ENCODE measurements at regions not wholly inside any gene's neighbourhood (a gene's known extent, or its start where the extent isn't known, plus 50 kb on each side); places are given as distances from the start of the nearest gene placed in this dataset.

DNA sequence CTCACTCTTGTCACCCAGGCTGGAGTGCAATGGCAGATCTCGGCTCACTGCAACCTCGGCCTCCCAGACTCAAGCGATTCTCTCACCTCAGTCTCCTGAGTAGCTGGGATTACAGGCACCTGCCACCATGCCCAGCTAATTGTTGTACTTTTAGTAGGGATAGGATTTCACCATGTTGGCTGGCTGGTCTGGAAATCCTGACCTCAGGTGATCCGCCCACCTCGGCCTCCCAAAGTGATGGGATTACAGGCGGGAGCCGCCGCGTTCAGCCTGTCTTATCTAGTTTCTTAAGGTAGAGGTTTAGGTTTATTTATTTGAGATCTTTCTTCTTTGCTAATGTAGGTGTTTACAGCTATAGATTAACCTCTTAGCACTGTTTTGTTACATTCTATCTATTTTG lies 708.8 kb downstream of the ZNF385D start:
- TF ChIP-seq CTCF (conservative IDR thresholded peaks at IDR 0.05): no peak
- Histone ChIP-seq H3K9ac (ENCODE audit: extremely low read depth, low read length, poor library complexity, severe bottlenecking) (no peak overlapping the region), H3K36me3 (ENCODE audit: control insufficient read depth, insufficient read depth, low read length) (peaks cover 12% of the 10 kb centered on the region), H3K27me3 (ENCODE audit: control insufficient read depth, insufficient read depth, low read length, poor library complexity, severe bottlenecking) (no peaks in the 10 kb centered on the region), H3K9me3 (ENCODE audit: control insufficient read depth, low read length) (no peaks in the 10 kb centered on the region), H3K27ac (ENCODE audit: low read depth, low read length) (no peak overlapping the region), H3K4me3 (ENCODE audit: low read length) (no peak overlapping the region), H3K4me1 (ENCODE audit: control insufficient read depth, insufficient read depth, low read length) (no peaks in the 10 kb centered on the region)
- no peak overlapping the region for H3K4me3 Mint-ChIP-seq
- WGBS, 2 experiments (ENCODE audit: insufficient coverage in 1 of 2, insufficient read length in 1 of 2): 92 to 94% methylated on average over 4 to 8 of the region's 9 CpGs
- no peak overlapping the region for H3K27ac Mint-ChIP-seq
- peaks cover 39% of the 10 kb centered on the region for H3K36me3 Mint-ChIP-seq (ENCODE audit: low read depth)
- no peak for DNase-seq
- H3K9me3 Mint-ChIP-seq: peaks cover 2% of the 10 kb centered on the region
- H3K4me1 Mint-ChIP-seq: peaks cover 18% of the 10 kb centered on the region
- no peaks in the 10 kb centered on the region for H3K27me3 Mint-ChIP-seq (ENCODE audit: insufficient read depth)

DNA sequence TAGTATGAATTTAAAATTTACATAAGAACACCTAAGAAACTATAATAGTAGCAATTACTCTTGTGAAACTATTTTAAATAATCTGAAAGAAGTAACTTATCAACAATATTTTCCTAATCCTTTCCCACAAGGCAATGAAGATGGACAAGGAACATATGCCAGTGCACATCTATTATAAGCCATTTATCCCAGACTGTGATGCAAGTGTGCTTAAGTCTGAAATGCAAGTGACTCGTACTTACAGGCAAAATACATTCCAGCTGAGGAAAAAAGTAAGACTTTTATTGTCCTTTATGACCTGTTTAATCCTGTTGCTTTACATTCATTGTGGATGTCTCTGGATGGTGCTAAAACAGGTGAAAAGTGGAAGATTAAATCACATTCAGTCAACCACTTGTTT lies 709.4 kb downstream of the ZNF385D start:
- WGBS, 2 experiments (ENCODE audit: insufficient coverage in 1 of 2, insufficient read length in 1 of 2): 55% methylated on average over 1 of the region's 1 CpG; no CpG with 5 or more reads in 1 of the 2 experiments
- Histone ChIP-seq H3K4me1 (ENCODE audit: control insufficient read depth, insufficient read depth, low read length) (no peaks in the 10 kb centered on the region), H3K27ac (ENCODE audit: low read depth, low read length) (no peak overlapping the region), H3K27me3 (ENCODE audit: control insufficient read depth, insufficient read depth, low read length, poor library complexity, severe bottlenecking) (no peaks in the 10 kb centered on the region), H3K9me3 (ENCODE audit: control insufficient read depth, low read length) (no peaks in the 10 kb centered on the region), H3K9ac (ENCODE audit: extremely low read depth, low read length, poor library complexity, severe bottlenecking) (no peak overlapping the region), H3K4me3 (ENCODE audit: low read length) (no peak overlapping the region), H3K36me3 (ENCODE audit: control insufficient read depth, insufficient read depth, low read length) (peaks cover 12% of the 10 kb centered on the region)
- Mint-ChIP-seq H3K4me1 (peaks cover 18% of the 10 kb centered on the region), H3K36me3 (ENCODE audit: low read depth) (peaks cover 35% of the 10 kb centered on the region), H3K27me3 (ENCODE audit: insufficient read depth) (no peaks in the 10 kb centered on the region), H3K4me3 (no peak overlapping the region), H3K27ac (no peak overlapping the region), H3K9me3 (peaks cover 2% of the 10 kb centered on the region)
- no peak for DNase-seq
- no peak for TF ChIP-seq CTCF (conservative IDR thresholded peaks at IDR 0.05)

- H3K4me3 Mint-ChIP-seq: no peak overlapping the region
Observed at GRCh38 chr3:21036888-21037287, 714.1 kb downstream of the ZNF385D start.

More at GRCh38 chr3:21036888-21037287, 714.1 kb downstream of the ZNF385D start:
- no peak for DNase-seq
- Histone ChIP-seq H3K9me3 (ENCODE audit: control insufficient read depth, low read length) (peaks cover 12% of the 10 kb centered on the region), H3K27me3 (ENCODE audit: control insufficient read depth, insufficient read depth, low read length, poor library complexity, severe bottlenecking) (no peaks in the 10 kb centered on the region), H3K27ac (ENCODE audit: low read depth, low read length) (no peak overlapping the region), H3K4me3 (ENCODE audit: low read length) (no peak overlapping the region), H3K4me1 (ENCODE audit: control insufficient read depth, insufficient read depth, low read length) (no peaks in the 10 kb centered on the region), H3K36me3 (ENCODE audit: control insufficient read depth, insufficient read depth, low read length) (peaks cover 3% of the 10 kb centered on the region), H3K9ac (ENCODE audit: extremely low read depth, low read length, poor library complexity, severe bottlenecking) (no peak overlapping the region)
- H3K36me3 Mint-ChIP-seq (ENCODE audit: low read depth): peaks cover 27% of the 10 kb centered on the region
- H3K27ac Mint-ChIP-seq: no peak overlapping the region
- H3K27me3 Mint-ChIP-seq (ENCODE audit: insufficient read depth): no peaks in the 10 kb centered on the region
- 86 to 93% methylated on average over 1 of the region's 1 CpG for WGBS, 2 experiments (ENCODE audit: insufficient coverage in 1 of 2, insufficient read length in 1 of 2)
- H3K9me3 Mint-ChIP-seq: peaks cover 4% of the 10 kb centered on the region
- H3K4me1 Mint-ChIP-seq: peaks cover 12% of the 10 kb centered on the region
- TF ChIP-seq CTCF (conservative IDR thresholded peaks at IDR 0.05): no peak

All from endodermal cell (in vitro differentiated cells).